ENCODE measurements at regions not wholly inside any gene's neighbourhood (a gene's known extent, or its start where the extent isn't known, plus 50 kb on each side); places are given as distances from the start of the nearest gene placed in this dataset.

DNA sequence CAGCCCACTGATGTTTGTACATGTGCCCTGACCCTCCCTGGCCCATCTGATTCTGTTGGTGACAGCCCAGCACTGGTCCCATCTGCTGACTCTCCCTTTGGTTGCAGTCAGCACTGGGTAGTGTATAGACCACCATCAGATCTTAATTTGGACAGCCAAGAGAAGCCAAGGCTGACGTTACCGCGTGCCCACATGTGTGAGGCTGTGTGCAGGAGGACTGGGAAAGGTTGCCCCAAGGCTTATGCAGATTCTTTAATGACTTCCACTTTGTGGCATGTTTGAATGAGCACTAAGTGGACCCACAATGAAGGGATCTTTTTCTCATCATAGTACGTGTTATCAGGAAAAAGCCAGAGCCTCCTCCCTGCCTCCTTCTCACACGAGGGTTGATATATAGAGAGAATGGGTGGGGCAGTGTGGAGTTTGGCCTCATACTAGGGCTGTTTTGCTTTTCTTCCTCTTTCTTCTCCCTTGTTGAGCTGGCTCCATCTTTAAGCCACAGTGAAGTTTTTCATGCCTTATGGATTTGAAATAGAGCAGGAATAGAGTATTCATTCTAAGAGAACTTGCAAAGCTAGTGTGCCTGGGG is 93.5 kb downstream of the NAV1 start:
- Mint-ChIP-seq H3K27ac (ENCODE audit: unreplicated experiment) (no peak overlapping the region), H3K9me3 (no peaks in the 10 kb centered on the region), H3K36me3 (ENCODE audit: low read depth) (no peaks in the 10 kb centered on the region), H3K4me1 (peaks cover 37% of the 10 kb centered on the region), H3K27me3 (ENCODE audit: low read depth) (peaks cover 3% of the 10 kb centered on the region), H3K4me3 (no peak overlapping the region)
- DNase-seq (ENCODE audit: low read depth, low spot score): no peak
- TF ChIP-seq, protein P1, sequence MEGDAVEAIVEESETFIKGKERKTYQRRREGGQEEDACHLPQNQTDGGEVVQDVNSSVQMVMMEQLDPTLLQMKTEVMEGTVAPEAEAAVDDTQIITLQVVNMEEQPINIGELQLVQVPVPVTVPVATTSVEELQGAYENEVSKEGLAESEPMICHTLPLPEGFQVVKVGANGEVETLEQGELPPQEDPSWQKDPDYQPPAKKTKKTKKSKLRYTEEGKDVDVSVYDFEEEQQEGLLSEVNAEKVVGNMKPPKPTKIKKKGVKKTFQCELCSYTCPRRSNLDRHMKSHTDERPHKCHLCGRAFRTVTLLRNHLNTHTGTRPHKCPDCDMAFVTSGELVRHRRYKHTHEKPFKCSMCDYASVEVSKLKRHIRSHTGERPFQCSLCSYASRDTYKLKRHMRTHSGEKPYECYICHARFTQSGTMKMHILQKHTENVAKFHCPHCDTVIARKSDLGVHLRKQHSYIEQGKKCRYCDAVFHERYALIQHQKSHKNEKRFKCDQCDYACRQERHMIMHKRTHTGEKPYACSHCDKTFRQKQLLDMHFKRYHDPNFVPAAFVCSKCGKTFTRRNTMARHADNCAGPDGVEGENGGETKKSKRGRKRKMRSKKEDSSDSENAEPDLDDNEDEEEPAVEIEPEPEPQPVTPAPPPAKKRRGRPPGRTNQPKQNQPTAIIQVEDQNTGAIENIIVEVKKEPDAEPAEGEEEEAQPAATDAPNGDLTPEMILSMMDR (conservative IDR thresholded peaks at IDR 0.05): no peak

GRCh38 chr1:201633297-201633696 is 94.4 kb downstream of the NAV1 start:
- H3K36me3 Mint-ChIP-seq (ENCODE audit: low read depth): no peaks in the 10 kb centered on the region
- no peak for DNase-seq (ENCODE audit: low read depth, low spot score)
- H3K27me3 Mint-ChIP-seq (ENCODE audit: low read depth): peaks cover 3% of the 10 kb centered on the region
- H3K27ac Mint-ChIP-seq (ENCODE audit: unreplicated experiment): no peak overlapping the region
- no peak overlapping the region for H3K4me3 Mint-ChIP-seq
- TF ChIP-seq, protein P1 (conservative IDR thresholded peaks at IDR 0.05): no peak
- H3K9me3 Mint-ChIP-seq: no peaks in the 10 kb centered on the region
- peaks cover 35% of the 10 kb centered on the region for H3K4me1 Mint-ChIP-seq

- TF ChIP-seq, protein P1 (conservative IDR thresholded peaks at IDR 0.05): no peak
- Mint-ChIP-seq H3K4me3 (no peak overlapping the region), H3K27me3 (ENCODE audit: low read depth) (peaks cover 3% of the 10 kb centered on the region), H3K36me3 (ENCODE audit: low read depth) (no peaks in the 10 kb centered on the region), H3K9me3 (no peaks in the 10 kb centered on the region), H3K4me1 (peaks cover 30% of the 10 kb centered on the region), H3K27ac (ENCODE audit: unreplicated experiment) (no peak overlapping the region)
- no peak for DNase-seq (ENCODE audit: low read depth, low spot score)
Measured at GRCh38 chr1:201633811-201634210, 94.9 kb downstream of the NAV1 start.

DNA sequence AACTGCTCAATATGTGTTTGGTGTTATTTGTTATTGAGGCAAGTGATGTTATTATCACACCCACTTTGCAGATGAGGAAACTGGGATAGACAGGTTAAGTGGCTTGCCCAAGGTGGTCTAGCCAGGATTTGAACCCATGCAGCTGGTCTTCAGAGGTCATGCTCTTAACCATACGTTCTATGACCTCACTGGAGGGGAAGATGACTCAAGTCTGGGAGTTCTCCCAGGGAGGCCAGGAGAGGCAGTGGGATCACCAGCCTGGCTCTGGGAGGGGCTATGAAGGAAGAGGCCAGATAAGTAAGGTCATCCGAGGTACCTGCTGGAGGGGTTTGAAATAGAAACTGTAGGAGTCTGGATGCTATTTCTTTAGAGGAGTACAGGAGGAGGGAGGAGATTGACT is 95.3 kb downstream of the NAV1 start:
- Mint-ChIP-seq H3K9me3 (no peaks in the 10 kb centered on the region), H3K4me3 (no peak overlapping the region), H3K36me3 (ENCODE audit: low read depth) (no peaks in the 10 kb centered on the region), H3K27me3 (ENCODE audit: low read depth) (peaks cover 3% of the 10 kb centered on the region), H3K27ac (ENCODE audit: unreplicated experiment) (no peak overlapping the region), H3K4me1 (peaks cover 28% of the 10 kb centered on the region)
- no peak for DNase-seq (ENCODE audit: low read depth, low spot score)
- TF ChIP-seq, protein P1 (conservative IDR thresholded peaks at IDR 0.05): no peak

- Mint-ChIP-seq H3K36me3 (ENCODE audit: low read depth) (no peaks in the 10 kb centered on the region), H3K27ac (ENCODE audit: unreplicated experiment) (no peak overlapping the region), H3K9me3 (no peaks in the 10 kb centered on the region), H3K27me3 (ENCODE audit: low read depth) (peaks cover 1% of the 10 kb centered on the region), H3K4me3 (no peak overlapping the region), H3K4me1 (peaks cover 24% of the 10 kb centered on the region)
- TF ChIP-seq, protein P1 (conservative IDR thresholded peaks at IDR 0.05): no peak
- DNase-seq (ENCODE audit: low read depth, low spot score): no peak
Measured at GRCh38 chr1:201636097-201636496, 97.2 kb downstream of the NAV1 start.
